ENCODE measurements at regions not wholly inside any gene's neighbourhood (a gene's known extent, or its start where the extent isn't known, plus 50 kb on each side); places are given as distances from the start of the nearest gene placed in this dataset.

GRCh38 chr12:113766131-113766878 is 199.8 kb downstream of the RBM19 start:
- DNase-seq (ENCODE audit: low read depth) = no peak

- no peak for DNase-seq (ENCODE audit: low read depth)
Measured at GRCh38 chr12:113764661-113765060, 201.5 kb downstream of the RBM19 start.

GRCh38 chr12:113762882-113763816 is 203.0 kb downstream of the RBM19 start:
- no peak for DNase-seq (ENCODE audit: low read depth)

- DNase-seq (ENCODE audit: low read depth) = no peak
Measured at GRCh38 chr12:113762155-113762881, 203.8 kb downstream of the RBM19 start.

GRCh38 chr12:113759135-113759534 is 207.0 kb downstream of the RBM19 start:
- DNase-seq (ENCODE audit: low read depth) = no peak

GRCh38 chr12:113758165-113758924 is 207.8 kb downstream of the RBM19 start:
- DNase-seq (ENCODE audit: low read depth) = no peak

GRCh38 chr12:113757221-113758002 is 208.7 kb downstream of the RBM19 start:
- no peak for DNase-seq (ENCODE audit: low read depth)

- DNase-seq (ENCODE audit: low read depth) = no peak
Measured at GRCh38 chr12:113756609-113757008, 209.5 kb downstream of the RBM19 start.

GRCh38 chr12:113755098-113755497 is 211.0 kb downstream of the RBM19 start:
- no peak for DNase-seq (ENCODE audit: low read depth)

- DNase-seq (ENCODE audit: low read depth) = no peak
Measured at GRCh38 chr12:113751513-113751912, 214.6 kb downstream of the RBM19 start.

GRCh38 chr12:113749433-113749815 is 216.7 kb downstream of the RBM19 start:
- DNase-seq (ENCODE audit: low read depth) = no peak

GRCh38 chr12:113748707-113749432 is 217.3 kb downstream of the RBM19 start:
- no peak for DNase-seq (ENCODE audit: low read depth)

- no peak for DNase-seq (ENCODE audit: low read depth)
Measured at GRCh38 chr12:113747017-113747416, 219.1 kb downstream of the RBM19 start.

- DNase-seq (ENCODE audit: low read depth) = no peak
Measured at GRCh38 chr12:113744802-113745395, 221.2 kb downstream of the RBM19 start.

GRCh38 chr12:113742801-113743200 is 223.3 kb downstream of the RBM19 start:
- no peak for DNase-seq (ENCODE audit: low read depth)

GRCh38 chr12:113740699-113741098 is 225.4 kb downstream of the RBM19 start:
- DNase-seq (ENCODE audit: low read depth) = no peak

- DNase-seq (ENCODE audit: low read depth) = no peak
Measured at GRCh38 chr12:113735131-113735530, 231.0 kb downstream of the RBM19 start.

- no peak for DNase-seq (ENCODE audit: low read depth)
Measured at GRCh38 chr12:113734503-113734902, 231.6 kb downstream of the RBM19 start.

GRCh38 chr12:113732916-113733315 is 233.2 kb downstream of the RBM19 start:
- DNase-seq (ENCODE audit: low read depth) = no peak

GRCh38 chr12:113727651-113728061 is 238.5 kb downstream of the RBM19 start:
- peak; percentile 69 for DNase-seq (ENCODE audit: low read depth)
